Adipose tissue (tissue), 3 donors: ENCODE measurements at regions not wholly inside any gene's neighbourhood (a gene's known extent, or its start where the extent isn't known, plus 50 kb on each side); places are given as distances from the start of the nearest gene placed in this dataset.

Experiments used
- H3K27ac ChIP-seq: one replicate; pipeline ENCODE4 v1.5.1; 2013; ENCODE audit warnings: low read depth, low read length
- WGBS, 3 donors: extraction: QIAGEN DNeasy Blood & Tissue Kit; methylation state at CpG; one replicate each; pipeline ENCODE4 v1.1.7; 2013; 5-methylcytosine and 5-hydroxymethylcytosine counted together
- donor health status: healthy with polysubstance abuse.
- donor health status: Bipolar disorder and iron deficiency.
- donor health status: healthy.

DNA sequence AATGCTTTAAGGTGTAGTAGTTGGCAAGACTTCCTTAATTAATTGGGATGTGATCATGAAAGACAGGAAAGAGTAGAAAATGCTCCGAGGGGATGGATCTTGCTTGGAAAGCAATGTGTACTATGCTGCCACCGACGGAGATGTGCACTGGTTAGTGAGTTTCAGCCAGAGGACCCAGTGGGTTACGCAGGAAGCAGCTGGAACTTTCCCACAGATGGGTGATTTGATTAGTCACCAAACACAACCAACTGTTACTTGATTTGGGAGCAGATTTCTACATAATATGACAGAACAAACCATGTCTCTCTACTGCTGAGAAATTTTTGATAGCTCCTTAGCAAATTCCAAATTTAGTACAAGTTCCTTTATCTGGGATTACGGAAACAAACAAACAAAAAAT is 245.4 kb upstream of the MCTP2 start:
- WGBS, 3 donors: 29 to 44% (median 37%) methylated on average over 5 of the region's 5 CpGs
- no peak overlapping the region for H3K27ac ChIP-seq

DNA sequence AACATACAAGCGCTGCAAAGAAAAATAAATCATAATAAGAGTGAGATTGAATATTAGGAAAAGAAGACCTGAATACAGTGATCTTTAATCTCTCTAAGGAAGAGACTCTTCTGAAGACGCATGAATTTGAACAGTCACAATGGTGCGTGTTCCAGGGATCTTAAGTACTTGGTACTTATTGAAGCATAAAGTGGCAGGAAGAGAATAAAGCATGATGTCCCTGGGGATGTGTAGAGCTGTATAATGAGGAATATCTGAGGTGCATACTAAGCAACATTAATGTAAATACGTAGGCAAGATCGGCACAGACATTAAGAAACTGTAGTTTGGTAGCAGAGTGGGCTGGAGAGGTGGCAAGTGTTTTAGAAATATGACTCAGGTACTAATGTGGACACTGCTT is 246.2 kb upstream of the MCTP2 start:
- 69 to 86% (median 73%) methylated on average over 5 of the region's 5 CpGs for WGBS, 3 donors

DNA sequence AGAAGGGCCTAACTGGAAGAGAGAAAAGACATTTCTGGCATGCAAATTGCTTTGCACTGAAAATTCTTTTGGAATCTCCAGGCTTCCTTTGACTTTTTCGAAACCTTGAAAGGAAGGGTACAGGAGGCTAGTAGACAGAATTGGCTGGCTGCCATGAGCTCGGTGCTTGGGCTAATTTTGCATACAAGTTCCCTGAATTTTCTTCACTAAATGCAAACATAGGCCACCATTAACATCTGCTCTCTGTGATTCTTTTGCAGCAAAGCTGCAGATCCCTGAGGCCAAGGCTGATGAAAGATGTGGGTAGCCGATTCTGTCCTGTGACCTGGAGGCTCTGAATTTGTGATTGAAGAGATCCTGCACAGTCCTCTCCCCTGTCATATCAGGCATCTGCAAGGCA is 247.8 kb upstream of the MCTP2 start:
- 27 to 43% (median 31%) methylated on average over 3 of the region's 3 CpGs for WGBS, 3 donors
- H3K27ac ChIP-seq: no peak overlapping the region

More for the DNA sequence above, 246.2 kb upstream of the MCTP2 start:
- H3K27ac ChIP-seq: no peak overlapping the region

DNA sequence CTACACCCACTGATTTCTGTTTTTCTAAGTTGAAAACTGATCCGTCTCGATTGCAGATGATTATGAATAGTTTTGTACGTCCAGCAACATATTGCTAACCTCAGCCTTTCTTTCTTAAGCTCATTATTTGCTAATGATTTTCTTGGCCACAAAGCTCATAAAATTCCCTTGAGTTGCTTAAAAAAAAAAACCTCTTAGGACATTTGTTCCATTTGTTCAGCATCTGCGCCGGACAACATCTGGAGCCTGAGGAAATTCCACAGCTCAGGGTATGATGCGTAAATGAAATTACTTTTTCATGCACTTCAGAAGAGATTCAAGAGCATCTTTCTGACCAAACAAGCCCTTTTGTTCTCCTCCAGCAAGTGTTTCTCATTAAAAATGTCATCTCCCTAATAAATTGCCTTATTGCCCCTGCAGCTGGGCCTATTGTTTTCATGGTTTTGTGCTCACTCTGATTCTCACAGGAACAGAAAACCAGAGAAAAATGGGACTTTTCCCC is 249.1 kb upstream of the MCTP2 start:
- 42 to 73% (median 64%) methylated on average over 6 of the region's 6 CpGs for WGBS, 3 donors

DNA sequence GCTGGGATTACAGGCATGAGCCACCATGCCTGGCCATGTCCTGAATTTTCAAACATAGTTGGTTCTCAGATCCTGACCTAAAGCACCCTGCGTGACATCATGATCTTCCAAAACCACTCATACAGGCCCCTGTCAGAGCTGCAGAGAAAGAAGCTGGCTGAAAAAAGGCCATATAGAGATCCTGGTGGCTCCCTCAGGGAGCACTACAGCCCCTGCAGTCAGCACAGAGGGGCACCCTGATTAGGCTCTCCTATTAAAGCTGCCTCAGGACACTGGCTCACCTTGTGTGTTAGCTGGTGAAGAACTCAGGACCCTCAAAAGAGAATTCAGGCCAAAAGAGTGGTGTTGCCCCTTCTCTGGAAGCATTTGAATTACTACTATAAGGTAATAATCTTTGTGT is 249.7 kb upstream of the MCTP2 start:
- no peak overlapping the region for H3K27ac ChIP-seq
- WGBS, 3 donors: 93 to 97% (median 95%) methylated on average over 1 of the region's 1 CpG

More for the DNA sequence above, 249.1 kb upstream of the MCTP2 start:
- no peak overlapping the region for H3K27ac ChIP-seq

DNA sequence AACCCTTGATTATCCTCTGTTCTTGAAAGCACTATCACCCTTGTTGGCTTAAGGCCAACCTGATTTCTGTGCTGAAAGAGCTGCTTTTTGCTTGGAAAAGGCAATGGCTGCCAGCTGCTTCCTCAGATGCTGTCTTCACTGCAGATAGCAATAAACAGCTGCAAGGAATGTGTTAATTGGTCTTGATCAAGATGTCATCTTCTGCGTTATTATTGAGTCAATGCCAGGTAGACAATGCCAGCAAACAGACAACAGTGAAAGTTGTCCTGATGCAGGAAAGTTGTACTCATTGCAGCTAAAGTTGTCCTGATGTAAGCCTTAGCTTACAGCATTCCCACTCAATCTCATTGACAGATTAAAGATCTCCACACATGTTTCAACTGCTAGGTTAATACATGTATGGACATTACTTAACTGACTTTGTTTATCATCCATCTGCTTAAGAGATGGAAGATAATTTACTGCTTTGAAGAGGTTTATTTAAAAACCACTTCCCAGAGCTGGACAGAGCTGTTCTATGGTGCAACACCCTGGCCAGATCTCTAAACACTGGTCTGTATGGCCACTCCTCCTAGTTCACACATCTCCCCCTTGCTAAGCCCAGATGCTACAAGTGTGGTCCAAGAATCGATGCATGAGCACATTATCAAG is 251.0 kb upstream of the MCTP2 start:
- no peak overlapping the region for H3K27ac ChIP-seq
- 27 to 35% (median 29%) methylated on average over 2 of the region's 2 CpGs for WGBS, 3 donors

DNA sequence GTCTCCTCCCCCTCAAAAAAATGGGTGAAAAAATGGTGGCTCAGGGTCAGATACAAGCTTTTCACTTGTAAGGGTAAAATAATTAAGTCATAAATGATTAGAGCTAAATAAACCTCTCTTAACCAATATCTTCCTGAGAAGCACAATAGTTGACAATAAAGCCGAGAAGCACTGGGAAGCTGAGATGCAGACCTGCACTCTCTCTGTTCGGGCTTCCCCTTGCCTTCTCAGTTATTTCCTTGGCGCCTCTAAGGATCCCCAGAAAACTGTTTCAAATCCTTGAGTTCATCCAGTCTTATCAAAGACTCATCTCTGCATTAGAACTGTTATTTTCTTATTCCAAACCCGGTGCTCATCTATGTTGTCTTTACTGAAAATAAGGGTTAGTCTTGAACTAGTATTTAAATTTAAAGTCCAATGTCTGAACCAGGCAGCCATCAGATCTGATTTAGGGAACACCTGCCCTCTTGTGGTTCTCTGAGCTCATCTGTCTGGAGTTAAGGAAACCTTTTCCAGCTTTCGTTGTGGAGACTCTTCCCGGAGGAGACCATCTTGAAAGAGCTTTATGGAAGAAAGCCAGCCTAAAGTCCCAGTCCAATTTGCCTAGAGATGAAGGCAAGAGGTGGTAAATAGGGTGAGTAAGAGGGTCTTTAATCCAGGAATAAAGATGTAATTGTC is 256.4 kb upstream of the MCTP2 start:
- no peak overlapping the region for H3K27ac ChIP-seq
- 46 to 58% (median 58%) methylated on average over 6 of the region's 6 CpGs for WGBS, 3 donors

DNA sequence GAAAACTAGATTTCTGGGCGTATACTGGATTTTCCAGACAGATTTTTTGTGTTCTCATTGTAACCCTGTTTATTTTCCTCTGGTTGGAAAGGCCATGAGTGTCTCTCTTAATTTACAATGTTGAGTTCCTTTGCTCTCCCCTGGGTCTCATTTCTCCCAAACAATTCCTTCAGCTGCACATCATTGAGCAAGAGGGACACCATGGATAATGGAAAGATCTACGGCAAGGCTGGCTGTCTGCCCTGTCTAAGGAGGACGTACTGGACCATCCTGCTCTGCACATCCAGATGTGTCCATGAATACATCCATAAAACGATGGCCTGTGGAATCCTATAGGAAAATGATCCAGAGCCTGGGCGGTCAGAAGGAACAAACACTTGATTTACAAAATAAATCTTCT is 258.1 kb upstream of the MCTP2 start:
- no peak overlapping the region for H3K27ac ChIP-seq
- WGBS, 3 donors: 51 to 72% (median 61%) methylated on average over 5 of the region's 5 CpGs

DNA sequence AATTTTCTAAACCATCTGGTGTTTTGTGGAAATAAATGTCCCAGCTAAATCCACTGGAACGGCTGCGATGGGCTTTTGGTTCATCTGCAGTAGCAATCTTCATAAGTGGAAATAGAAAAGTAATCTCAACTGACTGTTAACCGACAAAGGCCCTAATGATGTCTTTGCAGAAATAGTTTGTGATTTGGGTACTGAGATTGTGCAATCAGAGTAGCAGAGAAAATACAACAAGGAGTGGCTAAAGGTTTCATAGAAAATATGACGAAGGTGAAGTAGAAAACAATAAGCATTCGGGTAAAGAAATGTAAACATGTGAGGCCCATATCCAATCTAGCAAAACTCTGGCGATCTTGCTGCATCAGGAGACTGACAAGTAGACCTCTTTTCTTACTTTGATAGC is 262.6 kb upstream of the MCTP2 start:
- WGBS, 3 donors: 75 to 88% (median 76%) methylated on average over 6 of the region's 6 CpGs
- no peak overlapping the region for H3K27ac ChIP-seq

DNA sequence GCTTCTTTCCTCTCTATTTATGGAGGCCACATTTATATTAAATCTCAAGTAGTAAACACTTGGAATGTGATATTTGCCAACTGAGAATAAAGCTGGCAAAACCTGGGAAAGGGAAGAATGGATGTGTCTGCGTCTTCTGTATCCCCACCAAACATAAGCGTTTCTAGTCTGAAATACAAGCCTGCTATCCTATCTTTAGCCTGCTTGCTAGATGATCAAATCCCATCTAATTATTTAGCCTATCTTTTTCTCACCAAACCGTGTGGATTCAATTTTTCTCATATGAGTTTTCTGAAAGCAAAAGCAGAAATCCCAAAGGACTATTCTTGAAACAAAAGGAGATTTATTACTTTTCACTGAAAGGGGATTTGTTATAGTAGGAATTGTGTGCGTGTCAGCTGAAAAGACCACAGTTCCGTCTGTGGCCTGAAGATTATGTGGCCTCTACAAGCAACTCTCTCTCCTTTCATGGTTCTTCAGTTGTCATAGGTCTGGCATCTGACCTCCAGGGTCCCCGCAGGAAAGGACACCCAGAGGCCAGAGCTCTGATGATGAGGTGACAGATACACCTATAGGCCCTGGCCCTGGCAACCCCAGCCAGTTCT is 266.0 kb upstream of the MCTP2 start:
- no peak overlapping the region for H3K27ac ChIP-seq
- WGBS, 3 donors: 74 to 83% (median 82%) methylated on average over 6 of the region's 6 CpGs

DNA sequence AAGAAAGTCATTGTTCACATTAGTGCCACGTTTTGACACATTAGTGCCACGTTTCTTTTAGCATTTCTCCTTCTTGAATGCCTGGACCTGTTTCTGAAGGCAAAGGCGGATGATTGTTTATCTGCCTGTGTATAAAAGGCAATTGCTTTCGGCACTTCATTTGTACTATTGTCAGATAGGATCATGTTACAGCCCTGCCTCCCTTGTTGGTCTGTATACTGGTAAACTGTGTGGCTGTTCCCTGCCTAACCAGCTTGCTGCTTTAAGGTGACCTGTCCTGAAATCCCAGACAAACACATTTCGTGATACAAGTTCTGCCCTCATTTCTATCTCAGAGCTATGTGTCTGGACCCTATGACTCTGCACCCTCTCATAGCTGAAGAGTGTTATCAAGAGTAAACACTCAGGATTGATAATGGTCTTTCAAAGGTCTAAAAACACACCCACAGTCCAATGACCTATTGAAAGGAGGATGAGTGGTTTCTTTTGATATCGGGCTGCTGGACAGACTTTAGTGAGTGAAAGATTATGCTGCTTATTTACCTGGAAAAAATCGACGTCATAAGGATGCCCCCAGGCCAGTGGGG is 276.3 kb upstream of the MCTP2 start:
- 18 to 69% (median 59%) methylated on average over 8 of the region's 8 CpGs for WGBS, 3 donors
- H3K27ac ChIP-seq: no peak overlapping the region

DNA sequence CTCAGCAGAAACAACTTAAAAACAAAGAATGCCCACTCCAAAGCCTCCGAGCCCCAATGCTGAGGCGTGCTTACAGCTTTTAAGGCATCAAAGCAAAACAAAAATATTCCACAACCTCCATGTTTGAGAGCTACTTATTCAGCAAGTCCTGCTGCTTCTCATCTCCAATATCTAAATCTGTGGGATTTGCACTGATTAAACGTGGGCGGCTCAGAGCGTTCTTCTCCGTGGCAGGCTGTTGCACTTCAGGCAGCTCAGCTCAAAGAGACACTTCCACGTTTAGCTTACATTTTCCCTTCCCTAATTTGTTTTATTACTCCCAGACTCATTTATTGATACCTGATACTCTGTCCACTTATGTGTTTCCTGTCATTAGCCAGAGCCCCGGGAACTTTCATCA is 282.6 kb upstream of the MCTP2 start:
- H3K27ac ChIP-seq: no peak overlapping the region
- WGBS, 3 donors: 47 to 53% (median 52%) methylated on average over 8 of the region's 8 CpGs

DNA sequence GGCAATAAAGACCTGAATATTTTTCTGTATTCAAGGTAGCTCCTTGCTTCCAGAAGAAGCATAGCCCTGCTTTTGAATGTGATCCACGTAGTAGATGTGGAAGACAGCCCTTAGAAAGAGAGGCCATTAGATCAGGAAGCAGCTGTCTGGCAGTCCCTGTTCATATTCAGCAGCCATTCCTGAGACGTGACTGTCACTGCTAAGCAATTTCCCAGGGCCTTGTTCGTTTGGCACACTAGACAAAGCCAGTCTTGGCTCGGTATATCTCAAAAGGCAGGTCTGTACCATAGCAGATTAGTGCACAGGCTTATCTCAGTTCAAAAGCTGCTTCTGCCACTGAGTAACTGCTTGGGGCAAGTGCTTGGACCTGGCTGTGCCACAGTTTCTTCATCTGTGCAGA is 287.8 kb upstream of the MCTP2 start:
- 46 to 65% (median 56%) methylated on average over 4 of the region's 4 CpGs for WGBS, 3 donors

DNA sequence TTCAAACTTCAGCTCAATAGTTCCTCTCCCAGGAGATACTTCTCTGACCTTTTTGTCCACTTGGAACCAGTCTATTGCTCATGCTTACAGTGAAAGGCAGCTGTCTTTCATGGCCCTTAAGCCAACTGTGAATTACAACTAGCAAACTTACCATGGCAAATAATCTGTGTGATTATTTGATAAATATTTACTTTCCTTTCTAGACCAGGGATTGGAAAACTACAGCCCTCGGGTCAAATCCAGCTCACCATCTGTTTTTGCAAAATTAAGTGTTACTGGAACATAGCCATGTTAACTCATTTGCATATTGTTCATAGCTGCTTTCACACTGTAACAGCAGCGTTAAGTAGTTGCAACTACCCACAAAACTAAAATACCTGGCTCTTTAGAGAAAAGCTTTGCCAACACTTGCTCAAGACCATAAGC is 289.1 kb upstream of the MCTP2 start:
- WGBS, 3 donors: 30 to 43% (median 36%) methylated on average over 2 of the region's 2 CpGs
- no peak overlapping the region for H3K27ac ChIP-seq

More for the DNA sequence above, 287.8 kb upstream of the MCTP2 start:
- no peak overlapping the region for H3K27ac ChIP-seq

DNA sequence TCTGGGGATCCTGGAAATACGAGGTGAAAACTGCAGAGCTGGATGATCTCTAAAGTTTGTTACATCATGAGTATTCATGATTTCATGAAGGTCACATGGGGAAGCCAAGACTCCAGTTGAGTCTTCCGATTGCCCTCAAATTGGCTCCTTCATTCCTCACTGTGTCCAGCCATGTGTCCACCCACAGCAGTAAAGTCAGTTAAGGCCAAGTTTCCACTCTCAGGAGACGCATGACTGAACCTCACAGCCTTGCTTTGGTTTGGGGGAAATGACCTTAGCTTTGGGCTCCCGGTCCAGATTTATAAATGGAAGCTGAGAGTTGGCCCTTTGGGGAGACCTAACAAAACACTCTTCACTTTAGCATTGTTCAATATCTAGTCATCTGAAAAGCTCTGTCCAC is 289.7 kb upstream of the MCTP2 start:
- H3K27ac ChIP-seq: no peak overlapping the region
- 66 to 77% (median 67%) methylated on average over 4 of the region's 4 CpGs for WGBS, 3 donors

DNA sequence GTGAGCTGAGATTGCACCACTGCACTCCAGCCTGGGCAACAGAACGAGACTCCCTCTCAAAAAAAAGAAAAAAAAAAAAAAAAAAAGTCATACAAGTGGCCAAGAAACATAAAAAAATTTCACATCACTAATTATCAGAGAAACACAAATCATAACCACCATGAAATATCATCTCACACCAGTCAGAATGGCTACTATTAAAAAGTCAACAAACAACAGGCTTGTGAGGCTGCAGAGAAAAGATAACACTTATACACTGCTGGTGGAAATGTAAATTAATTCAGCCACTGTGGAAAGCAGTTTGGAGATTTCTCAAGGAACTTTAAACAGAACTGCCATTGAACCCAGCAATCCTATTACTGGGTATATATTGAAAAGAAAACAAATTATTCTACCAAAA is 291.1 kb upstream of the MCTP2 start:
- H3K27ac ChIP-seq: no peak overlapping the region
- WGBS, 3 donors: 67 to 86% (median 83%) methylated on average over 1 of the region's 1 CpG

DNA sequence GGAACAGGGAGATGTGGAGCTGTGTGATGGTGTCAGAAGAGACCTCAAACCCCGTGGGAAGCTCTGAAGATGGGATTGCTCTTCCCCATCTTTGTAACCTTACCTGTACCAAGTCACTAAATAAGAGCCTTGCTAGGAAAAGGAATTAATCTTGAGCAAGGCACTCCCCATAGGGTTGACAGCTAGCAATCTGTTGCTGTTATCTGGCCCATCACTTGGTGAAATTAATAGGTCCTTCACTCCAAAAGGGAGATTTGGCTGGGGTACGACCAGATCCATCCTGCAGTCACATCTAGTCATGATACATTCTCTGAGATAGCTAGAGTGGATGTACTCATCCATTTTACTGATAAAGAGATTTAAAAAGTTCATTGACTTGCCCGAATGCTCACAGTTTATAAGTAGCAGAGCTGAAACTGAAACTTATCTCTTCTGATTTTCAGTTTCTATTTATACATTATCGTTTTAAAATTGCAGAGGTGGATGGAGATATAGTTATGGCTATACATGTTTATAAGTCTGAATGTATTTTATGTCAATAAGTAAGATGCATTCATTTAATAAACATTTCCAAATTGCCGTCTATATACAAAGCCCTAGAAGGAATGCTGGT is 299.1 kb upstream of the MCTP2 start:
- no peak overlapping the region for H3K27ac ChIP-seq

DNA sequence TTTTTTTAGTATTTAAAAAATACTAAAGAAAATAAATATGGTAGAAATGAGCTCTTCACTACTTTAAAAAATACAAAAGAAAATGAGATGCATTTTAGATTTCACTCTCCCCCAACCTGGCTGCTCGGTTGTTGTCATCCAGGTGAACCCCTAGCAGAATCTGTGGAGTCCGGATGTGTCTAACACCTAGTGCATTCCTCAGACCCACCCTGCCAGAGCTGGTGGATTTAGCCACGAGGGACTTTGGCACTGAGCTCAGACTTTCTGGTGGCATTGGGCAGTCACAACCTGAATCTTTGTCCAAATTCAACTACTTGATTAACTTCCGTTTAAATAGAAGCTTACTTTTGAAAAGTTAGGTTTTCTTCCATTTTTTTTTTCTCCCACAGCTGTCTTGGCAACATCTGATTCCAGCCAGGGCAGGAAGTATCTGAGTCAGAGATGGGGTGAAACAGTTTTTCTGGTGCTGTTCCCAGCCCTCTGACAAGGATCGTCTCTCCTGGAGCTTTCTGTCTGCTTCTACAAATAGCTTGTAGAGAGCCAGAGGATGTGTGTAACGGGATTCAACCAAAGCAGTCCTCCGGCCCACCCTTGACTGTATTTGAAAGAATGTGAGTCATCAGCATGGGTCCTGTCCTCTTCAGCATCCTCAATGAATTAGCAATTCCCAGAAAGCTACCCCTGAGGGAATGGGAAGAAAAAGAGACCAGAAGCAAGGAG is 301.8 kb upstream of the MCTP2 start:
- no peak overlapping the region for H3K27ac ChIP-seq
- 46 to 59% (median 56%) methylated on average over 7 of the region's 7 CpGs for WGBS, 3 donors

More for the DNA sequence above, 299.1 kb upstream of the MCTP2 start:
- WGBS, 3 donors: 64 to 82% (median 76%) methylated on average over 5 of the region's 5 CpGs
